ENCODE measurements at regions not wholly inside any gene's neighbourhood (a gene's known extent, or its start where the extent isn't known, plus 50 kb on each side); places are given as distances from the start of the nearest gene placed in this dataset.

DNA sequence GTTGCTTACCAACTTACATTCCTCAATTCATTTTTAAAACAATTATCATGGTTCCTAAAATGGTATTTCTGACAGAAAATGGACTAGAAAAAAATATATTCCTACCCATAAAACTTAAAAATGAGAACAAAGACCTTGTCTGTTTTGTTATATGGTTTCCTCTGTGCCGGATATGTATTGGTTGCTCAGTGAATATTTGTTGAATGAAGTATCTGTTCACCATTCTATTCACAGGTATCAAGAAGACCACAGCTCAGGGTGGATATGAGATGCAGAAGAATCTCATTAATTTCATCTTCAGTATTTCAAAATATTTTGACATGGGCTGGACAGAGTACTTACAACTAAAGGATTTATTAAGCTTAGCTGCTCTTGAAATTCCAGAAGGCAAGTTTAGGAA lies 58.1 kb downstream of the TUSC7 start:
- no peak for DNase-seq (ENCODE audit: low read depth)

DNA sequence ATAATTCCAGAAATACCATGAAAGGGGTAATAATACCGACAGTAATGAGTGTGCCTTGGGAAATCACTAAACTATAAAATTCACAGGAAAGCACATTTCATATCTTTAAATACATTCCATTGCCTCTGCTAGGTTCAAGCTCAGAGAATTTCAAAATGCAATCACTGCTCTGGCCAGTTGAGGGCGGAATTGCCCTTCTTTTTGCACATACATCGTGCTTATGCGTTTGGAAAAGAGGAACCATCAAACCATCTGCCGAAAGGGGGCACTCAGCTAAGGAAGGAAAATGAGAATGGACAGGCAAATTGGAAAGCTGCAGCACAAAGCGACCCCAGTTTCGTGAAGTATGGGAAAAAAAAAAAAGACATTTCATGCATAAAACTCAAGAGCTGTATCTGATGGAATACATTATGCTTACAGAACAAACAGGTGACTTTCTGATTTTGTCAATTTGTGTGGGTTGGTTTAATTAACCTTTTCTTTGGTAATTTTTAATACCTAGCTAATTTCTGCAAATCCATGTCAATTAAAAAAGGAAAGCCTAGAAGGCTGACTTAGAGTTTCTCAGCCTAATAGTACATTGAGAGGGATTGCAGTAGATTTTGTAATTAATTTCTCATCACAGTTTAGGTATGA lies 61.4 kb downstream of the TUSC7 start:
- no peak for DNase-seq (ENCODE audit: low read depth)

DNA sequence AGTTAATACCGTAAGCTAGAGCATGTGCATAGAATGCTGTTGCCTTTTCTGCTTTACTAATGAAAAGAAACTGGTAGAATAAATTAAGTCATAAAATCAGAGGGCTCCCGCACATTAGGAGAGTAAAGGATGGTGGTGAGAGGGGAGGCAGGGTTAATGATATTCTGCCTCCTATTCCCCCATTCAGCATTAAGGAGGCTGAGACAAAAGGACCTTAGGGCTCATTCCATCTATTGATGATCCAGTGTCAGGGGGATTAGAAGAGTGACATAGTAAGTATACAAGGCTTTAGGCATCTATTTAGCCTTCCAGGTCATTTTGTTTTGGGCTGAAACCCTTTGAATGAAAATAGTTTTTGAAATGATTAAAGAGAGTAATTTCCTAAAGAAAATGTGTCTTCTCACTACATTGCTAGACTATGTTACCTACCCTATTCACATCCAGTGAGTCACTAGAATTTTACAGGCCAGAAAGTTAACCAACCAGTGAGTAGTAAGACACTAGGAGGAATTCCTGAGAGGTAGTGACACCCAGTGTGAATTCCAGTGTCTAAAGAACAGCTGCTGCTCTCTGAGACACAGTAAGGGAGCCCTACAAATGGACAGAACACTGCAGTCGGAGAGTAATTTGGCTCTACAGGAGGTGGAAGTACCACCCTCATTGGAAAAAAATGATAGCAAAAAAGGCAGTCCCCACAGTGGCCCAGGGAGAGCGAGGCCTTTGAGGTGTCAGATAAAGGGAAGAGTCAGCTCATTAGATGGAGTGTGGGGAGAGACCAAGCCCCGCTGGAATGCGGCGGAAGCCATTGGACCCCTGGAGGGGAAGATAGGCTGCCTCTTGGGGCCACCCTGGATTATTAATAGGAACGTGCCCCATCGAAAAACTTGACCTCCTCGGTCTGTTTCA lies 67.6 kb downstream of the TUSC7 start:
- DNase-seq (ENCODE audit: low read depth): no peak

DNA sequence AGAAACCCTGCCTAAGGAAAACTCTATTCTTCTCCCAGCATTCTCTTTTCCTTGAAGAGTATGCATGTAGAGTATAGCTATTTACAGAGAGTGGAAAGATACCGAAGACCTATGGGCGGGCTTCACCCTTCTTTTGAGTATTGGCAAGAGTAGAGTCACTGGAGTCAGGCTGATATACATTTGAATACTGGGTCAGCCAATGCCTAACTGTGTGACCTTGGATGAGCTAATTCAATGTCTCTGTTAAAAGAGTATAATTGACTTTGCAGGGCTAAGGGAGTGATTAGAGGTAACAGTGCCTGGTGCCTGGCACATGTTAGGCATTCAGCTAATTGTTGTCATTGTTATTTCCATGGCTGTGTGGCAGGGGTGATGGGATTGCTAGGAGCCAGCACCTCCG lies 75.6 kb downstream of the TUSC7 start:
- DNase-seq (ENCODE audit: low read depth): no peak

DNA sequence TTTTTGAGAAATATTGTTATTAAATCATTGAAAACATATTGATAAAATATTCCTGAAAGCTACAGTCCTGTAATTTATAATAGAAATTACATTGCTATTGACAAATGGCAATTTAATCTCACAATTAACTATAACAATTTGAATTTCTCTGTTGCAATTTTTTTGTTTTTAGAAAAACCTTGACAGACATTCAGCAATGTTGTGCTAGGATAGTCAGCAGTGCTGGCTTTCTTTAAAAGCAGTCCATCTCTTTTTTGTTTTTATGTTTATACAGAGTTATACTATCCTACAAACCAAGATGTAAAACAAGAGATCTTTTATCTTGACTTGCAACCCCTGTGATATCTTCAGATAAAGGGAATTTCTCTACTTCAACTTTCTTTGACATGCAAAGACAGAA lies 93.1 kb downstream of the TUSC7 start:
- no peak for DNase-seq (ENCODE audit: low read depth)

DNA sequence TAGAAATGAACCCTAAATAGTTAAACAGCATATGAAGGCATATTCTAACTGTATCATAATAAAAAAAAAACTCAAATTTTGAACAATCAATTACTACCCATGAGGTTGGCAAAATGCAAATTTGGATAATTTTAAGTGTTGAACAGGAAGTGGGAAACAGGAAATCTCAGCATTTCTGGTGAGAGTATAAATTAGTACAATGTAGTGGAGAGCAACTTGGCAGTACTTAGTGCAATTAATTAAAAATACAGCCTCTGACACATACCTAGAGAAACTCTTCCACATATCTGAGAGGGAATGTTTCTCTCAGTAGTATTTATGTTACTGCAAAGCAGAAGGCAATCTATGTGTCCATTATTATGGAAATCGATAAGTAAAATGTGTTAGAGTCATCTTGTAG lies 96.8 kb downstream of the TUSC7 start:
- no peak for DNase-seq (ENCODE audit: low read depth)

DNA sequence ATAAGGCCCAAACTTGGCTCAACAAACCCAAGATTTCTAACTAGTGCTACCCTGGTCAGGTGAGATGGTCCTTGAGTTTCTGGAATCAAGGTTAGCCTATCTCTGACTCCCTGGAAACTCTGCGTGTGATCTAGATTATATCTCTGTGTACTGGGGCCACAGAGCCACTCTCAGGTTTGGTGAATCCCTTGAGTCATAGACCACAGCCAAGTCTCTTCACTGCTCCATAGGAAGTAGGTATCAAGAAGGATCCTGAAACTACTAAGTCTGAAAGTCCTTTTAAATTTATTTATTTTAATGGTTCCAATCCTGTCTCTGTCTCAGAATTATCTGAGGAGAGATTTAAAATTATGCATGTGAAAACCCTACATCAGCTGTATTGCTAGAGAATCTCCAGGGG lies 99.1 kb downstream of the TUSC7 start:
- no peak for DNase-seq (ENCODE audit: low read depth)

DNA sequence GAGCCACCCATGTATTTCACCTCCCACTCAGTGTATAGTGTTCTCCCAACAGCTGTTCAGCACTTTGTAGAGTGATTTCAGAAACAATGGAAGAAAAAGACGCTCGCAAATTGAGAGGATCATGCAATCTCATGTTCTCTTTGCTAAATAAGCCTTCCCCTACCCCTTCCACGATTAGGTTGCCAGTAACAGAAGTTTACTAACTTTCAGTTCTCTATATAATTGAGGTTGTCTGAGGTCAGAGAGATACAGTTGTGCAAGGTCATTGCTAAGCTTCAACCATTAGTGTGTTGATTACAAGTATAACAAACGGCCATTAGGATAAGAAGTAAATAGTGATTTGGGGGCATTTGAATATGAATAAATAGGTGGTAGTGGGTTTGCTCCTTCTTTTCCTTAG lies 99.6 kb downstream of the TUSC7 start:
- DNase-seq (ENCODE audit: low read depth): no peak

DNA sequence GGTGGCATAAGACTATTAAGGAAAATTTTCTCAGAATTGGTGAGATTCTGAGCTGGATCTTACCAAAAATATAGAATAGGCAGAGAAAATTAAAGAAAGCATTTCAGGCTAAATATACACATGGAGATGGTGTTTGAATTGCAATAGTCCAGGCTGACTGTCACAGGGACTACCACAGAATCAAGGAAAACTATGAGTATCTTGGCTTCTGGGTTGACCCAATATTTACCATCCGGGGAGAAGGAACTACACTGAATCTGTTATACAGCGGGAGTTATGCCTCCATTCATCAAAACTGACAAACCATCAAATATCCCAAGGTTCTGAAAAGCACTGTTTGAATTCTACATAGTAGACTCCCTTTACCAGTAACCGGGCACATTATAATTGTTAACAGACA lies 102.2 kb downstream of the TUSC7 start:
- DNase-seq (ENCODE audit: low read depth): no peak

DNA sequence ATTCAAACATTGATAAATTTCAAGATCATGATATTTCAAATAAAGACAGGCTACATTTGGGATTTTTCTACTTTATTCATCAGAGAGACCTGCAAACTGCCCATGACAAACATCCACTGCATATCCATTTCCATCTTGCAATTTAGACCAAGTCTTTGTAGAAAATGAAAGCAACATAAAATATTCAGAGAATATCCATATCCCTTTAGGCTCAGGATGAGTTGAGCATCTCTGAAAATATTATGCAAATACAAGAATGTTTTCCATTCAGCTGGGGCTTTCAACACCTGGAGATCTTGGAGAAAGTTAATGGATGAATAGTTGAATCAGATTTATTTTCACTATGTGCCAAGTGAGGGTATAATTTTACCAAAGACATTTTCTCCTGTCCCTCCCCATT lies 103.4 kb downstream of the TUSC7 start:
- no peak for DNase-seq (ENCODE audit: low read depth)

DNA sequence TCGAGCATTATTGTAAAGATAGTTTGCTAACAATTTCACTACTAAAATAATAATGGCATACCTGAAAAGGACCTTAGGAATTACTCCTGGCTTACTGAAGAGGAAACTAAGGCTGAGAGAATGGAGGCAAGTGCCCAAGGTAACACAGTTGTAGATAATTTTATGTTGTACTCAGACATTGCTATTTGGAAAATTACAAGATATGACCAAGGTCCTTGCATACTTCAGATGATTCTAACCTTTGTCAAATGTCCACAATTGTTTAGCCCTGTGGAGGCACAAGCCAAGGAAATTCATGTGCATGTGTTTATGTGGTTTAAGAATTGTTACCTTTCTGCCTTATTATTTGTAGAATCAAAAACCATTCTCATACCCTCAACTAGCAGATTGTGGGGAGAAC lies 105.7 kb downstream of the TUSC7 start:
- DNase-seq (ENCODE audit: low read depth): no peak

DNA sequence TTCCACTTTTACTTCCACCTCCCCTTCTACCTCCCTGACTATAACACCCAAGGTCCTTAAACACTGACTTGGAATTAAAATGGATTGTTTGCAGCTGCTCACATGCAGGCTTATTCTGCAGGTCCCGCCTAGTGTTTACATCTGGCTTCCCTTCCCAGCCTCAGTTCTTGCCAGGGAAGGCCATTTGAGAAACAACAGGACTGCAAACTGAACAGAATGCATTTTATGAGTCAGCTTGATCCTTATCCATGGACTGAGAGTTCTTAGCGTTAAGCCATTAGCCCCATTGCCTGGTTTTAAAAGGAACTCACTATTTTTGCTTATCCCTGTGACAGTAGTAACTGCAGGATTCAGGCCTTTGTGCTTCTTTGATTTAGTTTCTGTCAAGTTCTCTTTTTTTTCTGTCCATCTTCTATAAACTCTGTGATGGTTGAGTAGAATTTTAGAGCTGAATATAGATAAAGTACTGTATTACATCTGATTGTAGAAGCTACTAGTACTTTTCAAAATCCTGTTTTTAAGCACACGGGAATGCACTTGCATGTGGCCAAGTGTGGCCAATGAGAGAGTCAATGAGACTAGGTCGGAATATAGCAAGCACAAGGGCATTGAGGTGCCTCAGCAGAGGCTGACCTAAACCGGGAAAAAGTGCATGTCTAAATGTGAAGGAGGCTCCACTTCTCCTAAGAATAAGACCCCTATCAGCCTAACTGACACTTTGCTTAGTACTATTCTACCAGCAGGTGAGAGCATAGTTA lies 106.4 kb downstream of the TUSC7 start:
- no peak for DNase-seq (ENCODE audit: low read depth)

DNA sequence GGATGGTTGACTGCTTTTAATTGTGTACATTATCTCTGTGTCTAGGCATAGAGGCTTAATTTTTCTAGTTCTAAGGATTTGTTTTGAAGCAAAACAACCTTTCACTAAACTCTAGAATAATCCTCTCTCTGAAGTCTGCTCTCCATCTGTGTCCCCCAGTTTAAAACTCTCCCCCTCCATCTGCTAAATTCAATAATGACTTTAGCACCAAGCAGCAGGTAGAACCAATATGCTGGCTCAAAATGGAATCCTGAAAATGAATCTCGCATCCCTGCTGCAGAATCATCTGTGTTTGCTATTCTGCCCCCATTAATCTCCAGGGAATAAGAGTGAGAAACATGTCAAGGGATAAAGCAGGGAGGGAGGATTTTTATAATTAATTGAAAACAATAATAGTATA lies 111.8 kb downstream of the TUSC7 start:
- no peak for DNase-seq (ENCODE audit: low read depth)

DNA sequence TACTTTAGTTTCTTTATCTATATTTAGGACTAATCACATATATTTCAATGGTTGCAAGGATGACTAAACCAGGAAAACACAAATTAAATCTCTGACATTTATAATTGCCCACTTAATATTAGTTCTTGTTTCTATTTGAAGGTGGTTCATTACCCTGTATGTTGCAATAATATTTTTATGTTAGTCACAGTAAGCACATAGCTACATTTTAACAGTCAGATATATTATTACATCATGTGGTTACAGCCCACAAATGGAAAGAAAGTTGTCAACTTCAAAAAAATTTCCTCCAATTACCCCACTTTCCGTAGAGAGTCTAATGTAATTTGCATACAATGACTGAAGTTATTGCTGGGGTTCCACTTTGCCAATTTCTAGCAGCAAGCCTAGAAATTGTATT lies 114.6 kb downstream of the TUSC7 start:
- no peak for DNase-seq (ENCODE audit: low read depth)

DNA sequence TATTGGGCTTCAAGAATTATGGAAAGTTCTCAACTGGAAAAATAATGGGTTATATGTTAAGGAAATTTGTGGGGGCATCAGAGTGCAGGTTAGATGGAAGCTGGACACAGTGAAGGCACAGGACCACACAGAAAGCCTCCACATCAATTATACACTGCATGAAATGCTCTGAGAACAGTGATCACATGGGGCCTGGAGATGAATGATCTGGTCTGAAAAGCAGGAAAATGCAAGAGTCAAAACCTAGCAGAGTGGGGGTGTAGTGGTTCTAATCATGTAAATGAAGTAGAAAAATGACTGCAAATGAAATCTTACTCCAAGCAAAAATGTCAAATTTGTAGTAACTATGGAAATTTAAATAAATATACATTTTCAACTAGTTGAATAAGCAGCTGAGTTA lies 123.6 kb downstream of the TUSC7 start:
- DNase-seq (ENCODE audit: low read depth): no peak

DNA sequence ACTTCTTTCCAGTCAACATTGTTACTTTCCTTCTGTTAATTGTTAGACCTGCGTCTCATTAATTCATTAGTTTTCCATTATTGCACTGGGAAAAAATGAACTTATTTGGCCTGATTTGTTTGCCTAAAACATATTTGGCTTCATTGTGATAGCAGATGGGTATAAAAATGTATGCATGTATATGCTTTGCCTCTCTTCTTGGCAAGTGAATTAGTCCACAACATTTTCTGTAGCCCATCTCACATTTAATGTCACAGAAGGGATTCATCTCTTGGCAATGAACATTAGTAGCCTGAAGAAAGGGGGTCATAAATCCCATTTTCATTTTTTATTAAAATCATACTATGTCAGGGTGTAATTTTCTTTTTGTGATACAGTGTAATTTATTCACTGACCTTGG lies 125.2 kb downstream of the TUSC7 start:
- DNase-seq (ENCODE audit: low read depth): no peak

DNA sequence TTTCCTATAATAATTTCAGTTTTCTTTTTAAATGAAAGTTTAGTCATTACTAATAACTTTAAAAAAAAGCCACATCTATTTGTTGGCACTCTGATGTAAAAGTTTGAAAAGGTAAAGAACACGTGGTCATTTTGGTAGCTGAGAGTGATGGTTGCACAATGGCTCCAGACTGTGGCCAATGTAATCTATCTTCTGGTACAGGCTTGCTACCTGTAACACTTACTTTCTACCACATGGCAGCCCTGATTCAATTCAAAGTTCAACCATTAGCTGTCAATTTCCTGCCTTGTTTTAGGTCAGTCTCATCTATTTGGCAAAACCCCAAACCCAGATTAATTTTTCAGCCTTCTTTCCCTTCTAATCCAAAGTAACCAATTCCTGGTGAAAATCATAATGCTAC lies 126.1 kb downstream of the TUSC7 start:
- no peak for DNase-seq (ENCODE audit: low read depth)

DNA sequence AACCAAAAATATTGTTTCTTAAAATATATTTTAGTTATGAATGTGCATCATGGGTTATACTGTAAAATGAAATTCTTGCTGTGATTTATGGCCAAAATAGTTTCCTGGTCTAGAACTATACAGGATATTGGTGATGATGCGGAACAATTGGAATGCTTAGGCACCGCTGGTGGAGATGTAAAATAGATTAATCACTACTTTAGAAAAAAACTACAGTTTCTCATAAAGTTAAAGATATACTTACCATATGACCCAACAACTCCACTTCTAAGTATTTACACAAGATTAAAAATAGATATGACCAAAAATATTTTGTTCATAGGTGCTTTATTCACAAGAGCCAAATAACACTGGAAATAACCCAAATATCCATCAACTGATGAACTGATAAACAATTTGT lies 126.7 kb downstream of the TUSC7 start:
- DNase-seq (ENCODE audit: low read depth): no peak

DNA sequence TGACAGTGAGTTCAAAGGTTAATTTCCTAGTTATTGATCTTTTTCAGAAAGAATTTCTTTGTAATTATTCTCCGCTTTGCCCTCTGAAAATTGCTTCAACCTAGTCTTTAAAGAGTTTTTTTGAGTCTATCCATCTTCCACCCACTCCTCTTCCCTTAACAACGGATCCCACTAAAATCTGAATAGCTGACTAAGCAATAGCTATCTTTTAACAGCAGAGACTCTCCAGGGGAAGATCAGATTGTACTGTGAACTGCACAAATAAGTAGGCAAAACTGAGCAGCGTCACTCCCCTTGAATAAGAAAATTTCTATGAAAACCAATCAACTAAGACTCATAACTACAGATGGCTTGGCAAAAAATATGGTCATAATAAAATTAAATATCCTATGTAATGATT lies 127.9 kb downstream of the TUSC7 start:
- DNase-seq (ENCODE audit: low read depth): no peak

DNA sequence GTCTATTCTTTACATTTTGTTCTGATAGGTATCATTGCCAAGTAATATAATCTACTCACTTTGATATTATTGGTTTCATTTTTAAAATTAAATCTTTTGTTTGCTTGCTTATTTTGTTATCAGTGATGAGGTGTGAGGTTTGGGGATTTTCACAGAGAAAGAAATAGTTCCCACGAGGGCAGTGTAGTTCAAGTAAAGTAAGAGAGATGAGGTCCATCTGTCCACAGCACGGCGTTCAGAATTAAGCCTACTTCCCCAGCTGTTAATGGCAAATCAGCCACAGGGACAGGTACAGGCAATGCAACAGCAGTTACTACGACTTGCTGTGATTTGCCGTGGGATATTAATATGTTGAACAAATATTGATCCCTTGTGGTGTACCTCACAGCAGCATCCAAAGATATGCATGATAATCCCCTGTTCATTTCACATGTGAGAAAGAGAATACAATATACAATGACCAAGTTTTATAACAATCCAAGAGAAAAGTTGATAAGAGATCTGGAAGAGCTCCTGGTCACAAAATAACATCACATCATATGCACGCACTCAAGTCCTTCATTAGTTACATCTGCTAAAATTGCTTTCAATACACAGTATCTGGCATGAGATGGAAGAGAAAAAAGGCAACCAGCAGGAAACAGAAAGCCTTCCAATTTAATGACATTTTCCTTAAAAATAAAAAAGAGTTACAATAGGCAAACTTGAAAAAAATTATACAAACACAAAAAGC lies 131.6 kb downstream of the TUSC7 start:
- DNase-seq (ENCODE audit: low read depth): no peak

DNA sequence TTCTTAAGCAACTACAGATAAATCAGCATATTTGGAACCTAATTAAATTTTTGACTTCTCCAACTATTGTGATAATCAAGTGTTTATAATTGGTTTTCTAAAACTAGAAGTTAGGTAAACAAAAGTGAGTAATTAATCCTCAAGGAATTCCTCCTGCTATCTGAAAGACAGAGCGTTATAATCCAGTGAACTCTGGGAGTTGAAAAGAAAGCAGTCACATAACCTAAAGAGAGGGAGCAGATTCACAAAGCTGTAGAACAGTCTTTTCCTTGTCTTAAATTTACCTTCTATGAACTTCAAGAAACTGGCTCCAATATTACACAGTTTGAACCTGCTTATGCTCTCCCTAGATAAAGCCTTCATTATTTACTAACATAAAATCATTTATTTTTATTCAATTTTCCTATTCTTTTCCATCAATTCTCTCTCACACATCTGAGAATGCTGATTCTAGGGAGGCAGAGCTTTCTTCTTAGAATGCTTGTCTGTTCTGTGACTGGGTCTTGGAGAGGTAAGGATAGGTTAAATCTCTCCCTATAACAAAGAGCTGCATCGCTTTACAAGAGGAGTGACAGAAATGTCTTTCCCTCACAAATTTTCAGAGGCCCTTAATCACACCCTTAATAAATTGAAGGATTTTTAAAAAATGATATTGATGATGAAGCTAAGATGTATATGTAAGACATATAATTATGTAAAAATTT lies 132.8 kb downstream of the TUSC7 start:
- no peak for DNase-seq (ENCODE audit: low read depth)
